ENCODE measurements at regions not wholly inside any gene's neighbourhood (a gene's known extent, or its start where the extent isn't known, plus 50 kb on each side); places are given as distances from the start of the nearest gene placed in this dataset.

DNA sequence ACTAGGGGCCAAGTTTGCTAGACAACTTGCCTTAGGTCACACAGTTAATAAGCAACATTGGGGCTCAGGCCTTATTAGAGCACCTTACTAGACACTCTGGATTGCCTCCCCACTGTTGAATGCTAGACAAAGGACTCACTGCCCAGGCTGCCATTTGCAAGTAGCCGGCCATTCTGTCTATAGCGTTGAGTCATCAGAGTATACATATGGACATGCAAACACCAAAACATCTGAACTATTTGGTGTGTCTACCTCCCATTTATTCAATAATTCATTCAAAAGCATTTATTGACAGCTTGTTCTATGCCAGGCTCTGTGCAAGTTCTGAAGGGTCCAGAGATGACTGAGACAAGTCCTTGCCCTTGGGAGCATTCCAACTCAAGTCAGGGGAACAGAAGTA lies 181.4 kb upstream of the DPT start (continued):
- TF ChIP-seq, protein P1, sequence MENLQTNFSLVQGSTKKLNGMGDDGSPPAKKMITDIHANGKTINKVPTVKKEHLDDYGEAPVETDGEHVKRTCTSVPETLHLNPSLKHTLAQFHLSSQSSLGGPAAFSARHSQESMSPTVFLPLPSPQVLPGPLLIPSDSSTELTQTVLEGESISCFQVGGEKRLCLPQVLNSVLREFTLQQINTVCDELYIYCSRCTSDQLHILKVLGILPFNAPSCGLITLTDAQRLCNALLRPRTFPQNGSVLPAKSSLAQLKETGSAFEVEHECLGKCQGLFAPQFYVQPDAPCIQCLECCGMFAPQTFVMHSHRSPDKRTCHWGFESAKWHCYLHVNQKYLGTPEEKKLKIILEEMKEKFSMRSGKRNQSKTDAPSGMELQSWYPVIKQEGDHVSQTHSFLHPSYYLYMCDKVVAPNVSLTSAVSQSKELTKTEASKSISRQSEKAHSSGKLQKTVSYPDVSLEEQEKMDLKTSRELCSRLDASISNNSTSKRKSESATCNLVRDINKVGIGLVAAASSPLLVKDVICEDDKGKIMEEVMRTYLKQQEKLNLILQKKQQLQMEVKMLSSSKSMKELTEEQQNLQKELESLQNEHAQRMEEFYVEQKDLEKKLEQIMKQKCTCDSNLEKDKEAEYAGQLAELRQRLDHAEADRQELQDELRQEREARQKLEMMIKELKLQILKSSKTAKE (CRISPR knock-in tag; IDR thresholded peaks at IDR 0.05; ENCODE audit: borderline replicate concordance) = no peak
- TF ChIP-seq IRF2 (CRISPR knock-in tag; IDR thresholded peaks at IDR 0.05) (no peak), ZNF772 (CRISPR knock-in tag; IDR thresholded peaks at IDR 0.05) (no peak)
- TF ChIP-seq, protein P2, sequence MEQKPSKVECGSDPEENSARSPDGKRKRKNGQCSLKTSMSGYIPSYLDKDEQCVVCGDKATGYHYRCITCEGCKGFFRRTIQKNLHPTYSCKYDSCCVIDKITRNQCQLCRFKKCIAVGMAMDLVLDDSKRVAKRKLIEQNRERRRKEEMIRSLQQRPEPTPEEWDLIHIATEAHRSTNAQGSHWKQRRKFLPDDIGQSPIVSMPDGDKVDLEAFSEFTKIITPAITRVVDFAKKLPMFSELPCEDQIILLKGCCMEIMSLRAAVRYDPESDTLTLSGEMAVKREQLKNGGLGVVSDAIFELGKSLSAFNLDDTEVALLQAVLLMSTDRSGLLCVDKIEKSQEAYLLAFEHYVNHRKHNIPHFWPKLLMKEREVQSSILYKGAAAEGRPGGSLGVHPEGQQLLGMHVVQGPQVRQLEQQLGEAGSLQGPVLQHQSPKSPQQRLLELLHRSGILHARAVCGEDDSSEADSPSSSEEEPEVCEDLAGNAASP (CRISPR knock-in tag; IDR thresholded peaks at IDR 0.05; ENCODE audit: borderline replicate concordance) = no peak
- TF ChIP-seq, protein P3, sequence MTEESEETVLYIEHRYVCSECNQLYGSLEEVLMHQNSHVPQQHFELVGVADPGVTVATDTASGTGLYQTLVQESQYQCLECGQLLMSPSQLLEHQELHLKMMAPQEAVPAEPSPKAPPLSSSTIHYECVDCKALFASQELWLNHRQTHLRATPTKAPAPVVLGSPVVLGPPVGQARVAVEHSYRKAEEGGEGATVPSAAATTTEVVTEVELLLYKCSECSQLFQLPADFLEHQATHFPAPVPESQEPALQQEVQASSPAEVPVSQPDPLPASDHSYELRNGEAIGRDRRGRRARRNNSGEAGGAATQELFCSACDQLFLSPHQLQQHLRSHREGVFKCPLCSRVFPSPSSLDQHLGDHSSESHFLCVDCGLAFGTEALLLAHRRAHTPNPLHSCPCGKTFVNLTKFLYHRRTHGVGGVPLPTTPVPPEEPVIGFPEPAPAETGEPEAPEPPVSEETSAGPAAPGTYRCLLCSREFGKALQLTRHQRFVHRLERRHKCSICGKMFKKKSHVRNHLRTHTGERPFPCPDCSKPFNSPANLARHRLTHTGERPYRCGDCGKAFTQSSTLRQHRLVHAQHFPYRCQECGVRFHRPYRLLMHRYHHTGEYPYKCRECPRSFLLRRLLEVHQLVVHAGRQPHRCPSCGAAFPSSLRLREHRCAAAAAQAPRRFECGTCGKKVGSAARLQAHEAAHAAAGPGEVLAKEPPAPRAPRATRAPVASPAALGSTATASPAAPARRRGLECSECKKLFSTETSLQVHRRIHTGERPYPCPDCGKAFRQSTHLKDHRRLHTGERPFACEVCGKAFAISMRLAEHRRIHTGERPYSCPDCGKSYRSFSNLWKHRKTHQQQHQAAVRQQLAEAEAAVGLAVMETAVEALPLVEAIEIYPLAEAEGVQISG (CRISPR knock-in tag; IDR thresholded peaks at IDR 0.05) = no peak

DNA sequence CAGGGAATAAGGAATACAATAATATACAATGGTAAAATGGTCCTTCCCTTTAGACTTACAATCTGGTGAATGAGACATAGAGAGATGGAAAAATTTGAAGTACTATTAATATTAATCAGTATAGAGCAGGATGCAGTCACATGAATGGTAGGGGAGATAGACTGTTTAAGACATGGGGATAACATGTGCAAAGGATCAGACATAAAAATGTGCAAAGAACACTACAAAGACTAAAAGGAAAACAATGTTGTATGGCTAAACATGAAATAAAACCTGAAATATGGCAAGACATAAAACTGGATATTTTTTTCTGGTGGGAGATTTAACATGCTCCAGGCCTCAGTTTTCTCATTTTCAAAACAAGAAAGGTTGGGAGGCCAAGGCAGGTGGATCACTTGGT lies 182.4 kb upstream of the DPT start:
- H3K27me3 ChIP-seq (ENCODE audit: control insufficient read depth in 1 of 2, insufficient read depth in 2 of 2, low read length in 2 of 2) = no peaks in the 10 kb centered on the region; a peak in 1 of 5 replicates
- no peaks in the 10 kb centered on the region for H4K20me1 ChIP-seq (ENCODE audit: insufficient read depth, low read length)
- intact Hi-C loops (cut with micrococcal nuclease; ENCODE audit: unreplicated experiment) (no loop called here), in situ Hi-C loops (cut with HindIII; ENCODE audit: extremely low pct_ligation_motif_present, low pct_unique_long_range_greater_than_20kb) (no loop called here)
- no peak overlapping the region for H3K4me3 ChIP-seq (replicated peaks in 1 of 3; ENCODE audit: insufficient read depth in 1 of 3, low read depth in 2 of 3, low read length in 3 of 3)
- DNase-seq (ENCODE audit: low spot score) = no peak
- ChIA-PET CTCF (ENCODE audit: low intra/inter-chr PET ratio, low total read pairs) (no interaction called here), POLR2A (no interaction called here)
- H3K4me1 ChIP-seq (ENCODE audit: insufficient read depth, low read length) = peaks cover 23% of the 10 kb centered on the region
- no peak overlapping the region for H3K4me2 ChIP-seq (ENCODE audit: low read depth, low read length)
- H3K9me3 ChIP-seq (ENCODE audit: low read length) = no peaks in the 10 kb centered on the region
- no TSS peak for BruUV-seq (replicated peaks)
- H3K9ac ChIP-seq (ENCODE audit: insufficient read depth, low read depth, low read length) = no peak overlapping the region
- ATAC-seq = no peak
- no peak overlapping the region for H3K27ac ChIP-seq (ENCODE audit: extremely low read length, insufficient read depth, low read length)
- no peak overlapping the region for H2AFZ ChIP-seq (ENCODE audit: low read length)
- H3K79me2 ChIP-seq (ENCODE audit: insufficient read depth, low read length) = no peaks in the 10 kb centered on the region
- no peaks in the 10 kb centered on the region for H3K36me3 ChIP-seq (replicated peaks in 1 of 2; ENCODE audit: control insufficient read depth in 1 of 2, insufficient read depth in 2 of 2, low read length in 2 of 2)
- FAIRE-seq = no peak
- TF ChIP-seq ZNF747 (CRISPR knock-in tag; IDR thresholded peaks at IDR 0.05; ENCODE audit: borderline replicate concordance) = no peak
- TF ChIP-seq, protein P4, sequence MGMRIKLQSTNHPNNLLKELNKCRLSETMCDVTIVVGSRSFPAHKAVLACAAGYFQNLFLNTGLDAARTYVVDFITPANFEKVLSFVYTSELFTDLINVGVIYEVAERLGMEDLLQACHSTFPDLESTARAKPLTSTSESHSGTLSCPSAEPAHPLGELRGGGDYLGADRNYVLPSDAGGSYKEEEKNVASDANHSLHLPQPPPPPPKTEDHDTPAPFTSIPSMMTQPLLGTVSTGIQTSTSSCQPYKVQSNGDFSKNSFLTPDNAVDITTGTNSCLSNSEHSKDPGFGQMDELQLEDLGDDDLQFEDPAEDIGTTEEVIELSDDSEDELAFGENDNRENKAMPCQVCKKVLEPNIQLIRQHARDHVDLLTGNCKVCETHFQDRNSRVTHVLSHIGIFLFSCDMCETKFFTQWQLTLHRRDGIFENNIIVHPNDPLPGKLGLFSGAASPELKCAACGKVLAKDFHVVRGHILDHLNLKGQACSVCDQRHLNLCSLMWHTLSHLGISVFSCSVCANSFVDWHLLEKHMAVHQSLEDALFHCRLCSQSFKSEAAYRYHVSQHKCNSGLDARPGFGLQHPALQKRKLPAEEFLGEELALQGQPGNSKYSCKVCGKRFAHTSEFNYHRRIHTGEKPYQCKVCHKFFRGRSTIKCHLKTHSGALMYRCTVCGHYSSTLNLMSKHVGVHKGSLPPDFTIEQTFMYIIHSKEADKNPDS (CRISPR knock-in tag; IDR thresholded peaks at IDR 0.05) = no peak
- TF ChIP-seq ZNF580 (CRISPR knock-in tag; IDR thresholded peaks at IDR 0.05; ENCODE audit: borderline replicate concordance, low read depth) = no peak
- no peak for TF ChIP-seq ZNF839 (CRISPR knock-in tag; IDR thresholded peaks at IDR 0.05; ENCODE audit: borderline replicate concordance)
- TF ChIP-seq, protein P5, sequence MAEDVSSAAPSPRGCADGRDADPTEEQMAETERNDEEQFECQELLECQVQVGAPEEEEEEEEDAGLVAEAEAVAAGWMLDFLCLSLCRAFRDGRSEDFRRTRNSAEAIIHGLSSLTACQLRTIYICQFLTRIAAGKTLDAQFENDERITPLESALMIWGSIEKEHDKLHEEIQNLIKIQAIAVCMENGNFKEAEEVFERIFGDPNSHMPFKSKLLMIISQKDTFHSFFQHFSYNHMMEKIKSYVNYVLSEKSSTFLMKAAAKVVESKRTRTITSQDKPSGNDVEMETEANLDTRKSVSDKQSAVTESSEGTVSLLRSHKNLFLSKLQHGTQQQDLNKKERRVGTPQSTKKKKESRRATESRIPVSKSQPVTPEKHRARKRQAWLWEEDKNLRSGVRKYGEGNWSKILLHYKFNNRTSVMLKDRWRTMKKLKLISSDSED (CRISPR knock-in tag; IDR thresholded peaks at IDR 0.05) = no peak
- TF ChIP-seq NFIC (IDR thresholded peaks at IDR 0.05; ENCODE audit: low read length) = no peak
- TF ChIP-seq ELF3 (CRISPR knock-in tag; IDR thresholded peaks at IDR 0.05) = no peak
- TF ChIP-seq ELF4 (CRISPR knock-in tag; IDR thresholded peaks at IDR 0.05; ENCODE audit: borderline replicate concordance) = no peak
- TF ChIP-seq ZNF614 (CRISPR knock-in tag; IDR thresholded peaks at IDR 0.05; ENCODE audit: borderline replicate concordance) = no peak
